Activated CD8-positive, alpha-beta memory T cell treated with anti-CD3 and anti-CD28 coated beads, Interleukin-2, amount 50 U/mL, for 4 hours (primary cell): ENCODE measurements at regions not wholly inside any gene's neighbourhood (a gene's known extent, or its start where the extent isn't known, plus 50 kb on each side); places are given as distances from the start of the nearest gene placed in this dataset.
"Not testable (repeated sequence)": the region's sequence is repeated elsewhere in the genome, so short reads cannot be mapped to it uniquely, and the experiment has no call there.

Experiments used
- DNase-seq: peaks from one replicate; pipeline ENCODE4 v3.0.0-alpha.2; 2020

GRCh38 chrX:66902081-66902480 is 263.2 kb upstream of the EDA2R start:
- no peak for DNase-seq

- DNase-seq: no peak
These were observed 262.0 kb upstream of the EDA2R start for GRCh38 chrX:66900886-66901285.

- DNase-seq: no peak
These were observed 253.1 kb upstream of the EDA2R start for GRCh38 chrX:66892004-66892403.

GRCh38 chrX:66889418-66889817 is 250.5 kb upstream of the EDA2R start:
- no peak for DNase-seq

GRCh38 chrX:66882101-66882500 is 243.2 kb upstream of the EDA2R start:
- no peak for DNase-seq

GRCh38 chrX:66876776-66877175 is 237.9 kb upstream of the EDA2R start:
- no peak for DNase-seq

GRCh38 chrX:66872771-66873170 is 233.9 kb upstream of the EDA2R start:
- DNase-seq: no peak

- no peak for DNase-seq
These were observed 224.8 kb upstream of the EDA2R start for GRCh38 chrX:66863721-66864120.

GRCh38 chrX:66833426-66833825 is 194.5 kb upstream of the EDA2R start:
- DNase-seq: no peak

- DNase-seq: no peak
These were observed 176.3 kb upstream of the EDA2R start for GRCh38 chrX:66815227-66815626.

- not testable (repeated sequence) for DNase-seq
These were observed 155.6 kb upstream of the EDA2R start for GRCh38 chrX:66794514-66794913.

GRCh38 chrX:66766318-66766717 is 127.4 kb upstream of the EDA2R start:
- no peak for DNase-seq

- no peak for DNase-seq
These were observed 121.8 kb upstream of the EDA2R start for GRCh38 chrX:66760651-66761050.

- no peak for DNase-seq
These were observed 117.8 kb upstream of the EDA2R start for GRCh38 chrX:66756717-66757116.

- DNase-seq: no peak
These were observed 112.4 kb upstream of the EDA2R start for GRCh38 chrX:66751136-66751782.

GRCh38 chrX:66744519-66744918 is 105.6 kb upstream of the EDA2R start:
- not testable (repeated sequence) for DNase-seq

GRCh38 chrX:66731398-66731797 is 92.5 kb upstream of the EDA2R start:
- no peak for DNase-seq

GRCh38 chrX:66728818-66729271 is 90.0 kb upstream of the EDA2R start:
- peak; percentile 34 for DNase-seq

GRCh38 chrX:66717926-66718325 is 79.0 kb upstream of the EDA2R start:
- DNase-seq: no peak

GRCh38 chrX:66698273-66699204 is 59.7 kb upstream of the EDA2R start:
- DNase-seq: no peak

- DNase-seq: not testable (repeated sequence)
These were observed 53.6 kb upstream of the EDA2R start for GRCh38 chrX:66692512-66692911.
